PC-3 (cell line): ENCODE measurements at regions not wholly inside any gene's neighbourhood (a gene's known extent, or its start where the extent isn't known, plus 50 kb on each side); places are given as distances from the start of the nearest gene placed in this dataset.

ENCODE experiments used
- ATAC-seq: fragments of 200-7000 bp; cut with Tn5 transposase; 2 replicates; pipeline ENCODE4 v1.9.1; 2020; ENCODE audit warnings: mild to moderate bottlenecking, moderate library complexity
- BruUV-seq: library from RNA; stranded (reverse); fragments of 400-500 nt; replicated peaks from 2 replicates; lab custom pipeline; 2021; lab: Mats Ljungman, UMichigan
- CTCF ChIA-PET: fragments of 300-600 bp; sonication (Branson Sonifier 250); formaldehyde crosslinking; loops from one replicate; lab custom pipeline; 2022; ENCODE audit warnings: antibody characterized with exemption; lab: Charles Lee
- POLR2A ChIA-PET: fragments of 300-600 bp; sonication (Branson Sonifier 250); formaldehyde crosslinking; loops from one replicate; lab custom pipeline; 2022; ENCODE audit warnings: antibody characterized with exemption; ENCODE audit not compliant: unreplicated experiment; lab: Charles Lee
- DNase-seq: peaks from one replicate; pipeline ENCODE4 v3.0.0-alpha.2; 2015
- H2AFZ ChIP-seq: fragments of 300-600 bp; sonication (generic); 2 replicates; pipeline ENCODE4 v1.6.0; 2016; ENCODE audit warnings: antibody characterized with exemption, low read length
- H3F3A ChIP-seq: fragments of 300-600 bp; sonication (generic); one replicate; pipeline ENCODE4 v1.6.0; 2017; ENCODE audit warnings: antibody characterized with exemption, low read length, control low read depth, mild to moderate bottlenecking; ENCODE audit not compliant: unreplicated experiment
- H3K27ac ChIP-seq: fragments of 300-600 bp; sonication (generic); 2 replicates; pipeline ENCODE4 v1.5.1; 2016; ENCODE audit warnings: mild to moderate bottlenecking, low read length
- H3K27me3 ChIP-seq: fragments of 300-600 bp; sonication (generic); 2 replicates; pipeline ENCODE4 v1.6.1; 2016; ENCODE audit warnings: low read length, mixed read lengths
- H3K36me3 ChIP-seq: fragments of 300-600 bp; sonication (generic); 2 replicates; pipeline ENCODE4 v1.6.1; 2016; ENCODE audit warnings: low read depth, mixed run types, low read length, mixed read lengths
- H3K4me1 ChIP-seq: fragments of 300-600 bp; sonication (generic); 2 replicates; pipeline ENCODE4 v1.5.1; 2016; ENCODE audit warnings: low read length; ENCODE audit not compliant: insufficient read depth
- H3K4me2 ChIP-seq: fragments of 300-600 bp; sonication (generic); 2 replicates; pipeline ENCODE4 v1.6.0; 2016; ENCODE audit warnings: low read length
- H3K4me3 ChIP-seq: fragments of 300-600 bp; sonication (generic); 2 replicates; pipeline ENCODE4 v1.5.1; 2016; ENCODE audit warnings: mild to moderate bottlenecking, low read length, mixed read lengths
- H3K79me2 ChIP-seq: fragments of 300-600 bp; sonication (generic); 2 replicates; pipeline ENCODE4 v1.6.1; 2017; ENCODE audit warnings: low read length, mixed read lengths
- H3K9ac ChIP-seq: fragments of 300-600 bp; sonication (generic); 2 replicates; pipeline ENCODE4 v1.6.0; 2016; ENCODE audit warnings: mild to moderate bottlenecking, low read length
- H3K9me2 ChIP-seq: fragments of 300-600 bp; sonication (generic); replicated peaks from 2 replicates; pipeline ENCODE4 v1.6.1; 2016; ENCODE audit warnings: mixed run types, low read length, mixed read lengths
- H3K9me3 ChIP-seq: fragments of 300-600 bp; sonication (generic); 2 replicates; pipeline ENCODE4 v1.6.1; 2016; ENCODE audit warnings: low read length, mixed read lengths
- H4K20me1 ChIP-seq: fragments of 300-600 bp; sonication (generic); 2 replicates; pipeline ENCODE4 v1.6.1; 2016; ENCODE audit warnings: low read length, mixed read lengths
- CTCF ChIP-seq: fragments of 300-600 bp; sonication (generic); conservative IDR thresholded peaks from 2 replicates; pipeline ENCODE4 v1.5.1; 2017; ENCODE audit warnings: antibody characterized with exemption, low read depth, mild to moderate bottlenecking, low read length
- EZH2 ChIP-seq: fragments of 300-600 bp; sonication (generic); IDR thresholded peaks from one replicate; pipeline ENCODE4 v1.6.1; 2017; ENCODE audit warnings: antibody characterized with exemption, mild to moderate bottlenecking, low read length; ENCODE audit not compliant: unreplicated experiment
- EZH2phosphoT487 ChIP-seq: fragments of 300-600 bp; sonication (generic); IDR thresholded peaks from 2 replicates; pipeline ENCODE4 v1.6.1; 2018; ENCODE audit warnings: mild to moderate bottlenecking, antibody characterized with exemption, low read length, borderline replicate concordance
- intact Hi-C: fragments of 100-400 bp; cut with micrococcal nuclease; formaldehyde crosslinking; loops from 2 replicates; pipeline ENCODE4 v1.9.0; 2023

- no TSS peak for BruUV-seq
- Histone ChIP-seq H3K27ac (no peak overlapping the region), H3K9me3 (no peaks in the 10 kb centered on the region), H3K4me3 (no peak overlapping the region), H3K27me3 (no peaks in the 10 kb centered on the region), H3K9me2 (no peaks in the 10 kb centered on the region), H3K9ac (no peak overlapping the region), H3F3A (no peaks in the 10 kb centered on the region), H3K36me3 (no peaks in the 10 kb centered on the region), H2AFZ (no peak overlapping the region), H3K4me2 (no peak overlapping the region), H3K79me2 (no peaks in the 10 kb centered on the region), H4K20me1 (no peaks in the 10 kb centered on the region), H3K4me1 (no peaks in the 10 kb centered on the region)
- ChIA-PET POLR2A (no interaction called here), CTCF (no interaction called here)
- no peak for ATAC-seq
- intact Hi-C loops = loop anchor here (10.0 kb wide), 1 partner anchor 777 kb away; no protein-coding TSS in a partner anchor
- TF ChIP-seq EZH2 (no peak), EZH2phosphoT487 (no peak), CTCF (no peak)
- DNase-seq = no peak
Measured at GRCh38 chr5:164472165-164472564, 966.7 kb downstream of the MAT2B start.

DNA sequence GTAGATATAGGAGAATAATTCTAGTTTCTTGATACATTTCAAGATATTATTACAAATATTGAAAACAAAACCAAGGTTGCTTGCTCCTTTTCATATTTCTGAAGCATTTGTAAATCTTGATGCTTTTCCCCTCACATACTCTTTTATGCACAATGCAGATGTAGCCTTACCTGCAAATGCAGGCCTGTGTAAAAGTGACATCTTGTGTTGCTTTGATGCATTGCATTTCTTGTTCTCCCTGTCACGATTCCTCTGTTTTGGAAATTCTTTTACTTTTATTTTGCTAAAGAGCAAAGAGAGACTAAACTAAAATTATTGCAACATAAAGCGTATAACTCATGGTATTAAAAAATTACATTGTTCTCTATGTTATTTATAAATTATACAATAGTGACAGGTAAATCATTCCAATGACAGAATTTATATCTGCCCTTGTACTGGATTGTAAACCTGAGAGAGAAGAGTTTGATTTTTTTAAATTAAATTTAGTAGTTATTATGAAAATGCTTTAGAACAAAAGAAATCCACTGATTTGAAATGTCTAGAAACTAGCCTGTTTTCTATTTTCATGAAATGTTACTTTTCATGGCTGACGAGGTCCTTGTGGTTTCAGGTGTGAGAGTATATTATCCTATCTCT lies 970.0 kb downstream of the MAT2B start:
- DNase-seq (peak; percentile 31), ATAC-seq (peak; percentile 67; the same call in 1 of the 2 replicates)
- Histone ChIP-seq H3K79me2 (no peaks in the 10 kb centered on the region), H3F3A (no peaks in the 10 kb centered on the region), H3K27me3 (no peaks in the 10 kb centered on the region), H3K4me1 (no peaks in the 10 kb centered on the region), H3K27ac (no peak overlapping the region), H3K4me2 (no peak overlapping the region), H3K9me2 (no peaks in the 10 kb centered on the region), H3K4me3 (no peak overlapping the region), H3K9ac (no peak overlapping the region), H2AFZ (no peak overlapping the region), H3K36me3 (no peaks in the 10 kb centered on the region), H4K20me1 (no peaks in the 10 kb centered on the region), H3K9me3 (no peaks in the 10 kb centered on the region)
- CTCF ChIA-PET = interaction anchor here (0.9 kb wide), 1 partner anchor 29 kb away, joined by 3 read pairs; no protein-coding TSS in a partner anchor
- TF ChIP-seq CTCF = peak; percentile 69
- TF ChIP-seq EZH2phosphoT487 = no peak
- BruUV-seq = no TSS peak
- intact Hi-C loops = loop anchor here (1.0 to 10.0 kb wide), 3 partner anchors 427 to 781 kb away; no protein-coding TSS in a partner anchor
- POLR2A ChIA-PET = no interaction called here

- Histone ChIP-seq H3K9ac (no peak overlapping the region), H3K9me3 (no peaks in the 10 kb centered on the region), H3K4me3 (no peak overlapping the region), H3K27ac (no peak overlapping the region), H3K4me1 (no peaks in the 10 kb centered on the region), H2AFZ (no peak overlapping the region), H4K20me1 (no peaks in the 10 kb centered on the region), H3K9me2 (no peaks in the 10 kb centered on the region), H3F3A (no peaks in the 10 kb centered on the region), H3K4me2 (no peak overlapping the region), H3K27me3 (no peaks in the 10 kb centered on the region), H3K36me3 (no peaks in the 10 kb centered on the region), H3K79me2 (no peaks in the 10 kb centered on the region)
- DNase-seq = no peak
- BruUV-seq = no TSS peak
- no peak for ATAC-seq
- ChIA-PET POLR2A (no interaction called here), CTCF (no interaction called here)
- TF ChIP-seq CTCF (no peak), EZH2 (no peak), EZH2phosphoT487 (no peak)
- intact Hi-C loops = no loop called here
Measured at GRCh38 chr5:164481270-164481669, 975.9 kb downstream of the MAT2B start.
